ENCODE measurements at regions not wholly inside any gene's neighbourhood (a gene's known extent, or its start where the extent isn't known, plus 50 kb on each side); places are given as distances from the start of the nearest gene placed in this dataset.

GRCh38 chr4:132991111-132991510 lies 158.0 kb upstream of the PCDH10 start:
- no peaks in the 10 kb centered on the region for H3K9me3 ChIP-seq
- H3K36me3 ChIP-seq = no peaks in the 10 kb centered on the region
- no peak for DNase-seq (ENCODE audit: low spot score in 2 of 2)
- no peak overlapping the region for H3K27ac ChIP-seq
- TF ChIP-seq POLR2A (IDR thresholded peaks at IDR 0.05) (no peak), POLR2AphosphoS5 (IDR thresholded peaks at IDR 0.05) (no peak), EP300 (IDR thresholded peaks at IDR 0.05) (no peak), CTCF (IDR thresholded peaks at IDR 0.05) (no peak)
- no peaks in the 10 kb centered on the region for H3K4me1 ChIP-seq
- H3K4me3 ChIP-seq = no peak overlapping the region
- H3K27me3 ChIP-seq = no peaks in the 10 kb centered on the region

DNA sequence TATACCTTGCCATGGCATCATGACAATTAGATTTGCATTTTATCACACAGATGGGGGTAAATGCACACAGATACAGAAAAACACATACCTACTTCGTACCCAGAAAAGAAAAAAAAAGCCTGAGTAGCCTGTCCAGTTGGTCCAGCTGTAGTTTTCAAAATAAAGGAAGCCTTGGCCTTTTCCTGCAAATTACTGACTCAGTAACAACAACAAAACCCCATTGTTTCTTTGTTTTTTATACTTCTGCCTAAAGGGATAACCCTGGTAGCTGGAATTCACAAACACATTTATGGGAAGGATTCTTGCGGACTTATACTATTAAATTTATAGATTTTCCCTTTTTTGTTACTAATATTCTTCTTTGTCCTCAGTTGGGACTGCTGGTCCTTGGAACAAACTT lies 156.4 kb upstream of the PCDH10 start:
- DNase-seq (ENCODE audit: low spot score in 2 of 2) = no peak
- no peaks in the 10 kb centered on the region for H3K9me3 ChIP-seq
- no peak overlapping the region for H3K4me3 ChIP-seq
- H3K27ac ChIP-seq = no peak overlapping the region
- 51% methylated on average over 2 of the region's 2 CpGs for WGBS
- no peaks in the 10 kb centered on the region for H3K27me3 ChIP-seq
- TF ChIP-seq EP300 (IDR thresholded peaks at IDR 0.05) (no peak), CTCF (IDR thresholded peaks at IDR 0.05) (no peak), POLR2A (IDR thresholded peaks at IDR 0.05) (no peak), POLR2AphosphoS5 (IDR thresholded peaks at IDR 0.05) (no peak)
- H3K36me3 ChIP-seq = no peaks in the 10 kb centered on the region
- no peaks in the 10 kb centered on the region for H3K4me1 ChIP-seq

DNA sequence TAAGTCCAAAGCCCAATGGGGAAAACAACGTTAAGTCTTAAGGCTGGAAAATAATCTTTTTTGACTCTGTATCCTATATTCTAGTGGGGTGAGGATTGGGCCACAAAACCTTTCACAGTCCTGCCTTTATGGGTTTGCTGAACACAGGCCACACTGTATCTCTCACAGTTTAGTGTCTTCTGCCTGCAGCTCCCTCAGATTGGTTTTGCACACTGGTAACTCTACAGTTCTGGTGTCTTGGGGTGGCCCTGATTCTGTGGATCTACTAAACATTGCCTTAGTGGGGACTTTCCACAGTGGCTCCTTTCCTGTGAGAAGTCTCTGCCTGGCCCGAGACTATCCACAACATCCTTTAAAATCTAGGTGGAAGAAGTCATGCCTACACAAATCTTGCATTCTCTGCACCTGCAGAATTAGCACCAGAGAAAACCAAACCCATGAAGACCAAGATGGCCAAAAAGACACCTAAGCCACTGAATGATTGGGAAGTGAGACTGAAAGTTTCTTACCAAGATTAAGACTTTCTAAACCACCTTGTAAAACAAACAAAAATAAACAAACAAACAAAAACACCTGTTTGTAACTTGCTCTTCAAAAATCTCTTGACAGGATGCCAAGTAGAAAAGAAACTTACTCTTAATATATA lies 150.4 kb upstream of the PCDH10 start:
- Histone ChIP-seq H3K4me1 (no peaks in the 10 kb centered on the region), H3K4me3 (no peak overlapping the region), H3K27me3 (no peaks in the 10 kb centered on the region), H3K9me3 (no peaks in the 10 kb centered on the region), H3K36me3 (no peaks in the 10 kb centered on the region), H3K27ac (no peak overlapping the region)
- 93% methylated on average over 2 of the region's 2 CpGs for WGBS
- no peak for TF ChIP-seq POLR2AphosphoS5 (IDR thresholded peaks at IDR 0.05)
- no peak for TF ChIP-seq POLR2A (IDR thresholded peaks at IDR 0.05)
- TF ChIP-seq EP300 (IDR thresholded peaks at IDR 0.05) = no peak
- no peak for TF ChIP-seq CTCF (IDR thresholded peaks at IDR 0.05)
- DNase-seq (ENCODE audit: low spot score in 2 of 2) = no peak

DNA sequence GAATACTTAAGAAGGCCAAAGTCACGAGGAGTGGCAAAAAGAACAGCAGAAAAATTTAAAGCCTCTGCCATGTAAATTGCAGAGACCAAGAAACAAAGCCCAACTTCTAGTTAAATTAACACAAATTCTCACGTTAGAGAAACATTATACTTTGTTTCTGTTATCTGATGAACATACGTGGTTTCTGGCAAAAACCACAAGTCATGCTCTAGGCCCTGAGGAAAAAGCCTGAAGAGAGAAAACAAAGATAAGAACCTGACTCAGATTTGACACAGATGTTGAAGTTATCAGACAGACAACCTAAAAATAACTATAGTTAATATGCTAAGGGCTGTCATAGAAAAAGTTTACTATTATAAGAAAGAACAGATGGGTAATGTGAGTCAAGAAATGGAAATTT lies 149.1 kb upstream of the PCDH10 start:
- Histone ChIP-seq H3K4me1 (no peaks in the 10 kb centered on the region), H3K27ac (no peak overlapping the region), H3K4me3 (no peak overlapping the region), H3K9me3 (no peaks in the 10 kb centered on the region), H3K36me3 (no peaks in the 10 kb centered on the region), H3K27me3 (no peaks in the 10 kb centered on the region)
- WGBS = 24% methylated on average over 3 of the region's 3 CpGs
- no peak for DNase-seq (ENCODE audit: low spot score in 2 of 2)
- TF ChIP-seq EP300 (IDR thresholded peaks at IDR 0.05) (no peak), POLR2AphosphoS5 (IDR thresholded peaks at IDR 0.05) (no peak)

DNA sequence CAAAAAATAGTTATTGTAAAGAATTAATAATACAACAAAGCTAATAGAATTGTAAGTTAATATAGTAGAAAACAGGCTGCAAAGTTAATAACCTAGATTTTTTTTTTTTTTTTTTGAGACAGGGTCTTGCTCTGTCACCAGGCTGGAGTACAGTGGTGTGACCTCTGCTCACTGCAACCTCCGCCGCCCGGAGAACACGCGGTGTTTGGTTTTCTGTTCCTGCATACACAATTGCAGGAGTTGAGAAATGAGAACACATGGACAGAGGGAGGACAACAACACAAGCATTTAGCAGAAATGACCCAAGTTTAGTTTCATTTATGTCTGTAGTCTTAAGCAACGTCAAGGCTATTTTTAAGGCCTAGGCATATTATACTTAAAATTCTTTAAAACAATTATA lies 145.9 kb upstream of the PCDH10 start:
- Histone ChIP-seq H3K27me3 (no peaks in the 10 kb centered on the region), H3K4me1 (no peaks in the 10 kb centered on the region), H3K9me3 (no peaks in the 10 kb centered on the region), H3K36me3 (no peaks in the 10 kb centered on the region), H3K27ac (no peak overlapping the region), H3K4me3 (no peak overlapping the region)
- 97% methylated on average over 6 of the region's 6 CpGs for WGBS
- TF ChIP-seq POLR2AphosphoS5 (IDR thresholded peaks at IDR 0.05) = no peak
- no peak for TF ChIP-seq CTCF (IDR thresholded peaks at IDR 0.05)
- TF ChIP-seq EP300 (IDR thresholded peaks at IDR 0.05) = no peak
- TF ChIP-seq POLR2A (IDR thresholded peaks at IDR 0.05) = no peak
- no peak for DNase-seq (ENCODE audit: low spot score in 2 of 2)
